Hepatic stellate cell (primary cell): ENCODE measurements at regions not wholly inside any gene's neighbourhood (a gene's known extent, or its start where the extent isn't known, plus 50 kb on each side); places are given as distances from the start of the nearest gene placed in this dataset.
"Not testable (repeated sequence)": the region's sequence is repeated elsewhere in the genome, so short reads cannot be mapped to it uniquely, and the experiment has no call there.

Experiments
- DNase-seq: peaks from one replicate; pipeline ENCODE4 v3.0.0; 2011; ENCODE audit warnings: low spot score

DNA sequence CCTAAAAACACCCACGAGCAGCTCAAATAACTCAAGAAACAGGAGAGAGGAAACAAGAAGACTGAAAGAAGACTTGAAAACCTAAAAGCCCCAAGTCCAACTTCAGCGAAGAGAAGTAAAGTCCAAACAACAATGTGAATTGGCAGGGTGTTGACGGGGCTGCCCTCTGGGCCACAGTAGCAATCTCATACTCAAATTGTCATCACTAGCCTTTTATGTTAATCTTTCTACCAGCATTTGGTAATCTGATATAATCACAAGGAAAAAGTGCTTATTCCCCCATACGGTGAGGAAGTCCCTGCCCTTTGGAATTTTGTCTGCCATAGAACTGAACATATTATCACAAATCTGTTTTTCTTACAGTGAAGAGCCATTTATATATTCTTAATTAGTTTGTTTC is 51.5 kb upstream of the IFNE start:
- DNase-seq: no peak

DNA sequence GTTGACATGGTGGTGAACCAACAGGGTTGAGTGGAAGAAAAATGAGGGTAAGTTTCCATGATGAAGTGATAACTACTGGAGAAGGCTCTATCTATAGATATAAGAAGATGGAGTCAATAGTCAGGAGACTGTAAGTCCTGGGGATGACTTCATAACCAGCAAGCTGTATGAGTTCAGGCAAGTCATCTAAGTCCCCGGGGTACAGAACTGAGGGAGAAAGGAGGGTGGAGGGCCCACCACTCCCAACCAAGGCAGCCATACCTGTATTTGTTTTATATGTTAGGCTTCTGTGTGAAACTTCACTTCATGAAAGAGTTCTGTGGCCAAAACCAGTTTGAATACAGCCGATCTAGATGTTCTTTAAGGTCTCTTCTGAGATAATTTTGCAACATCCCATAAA is 53.3 kb upstream of the IFNE start:
- no peak for DNase-seq

DNA sequence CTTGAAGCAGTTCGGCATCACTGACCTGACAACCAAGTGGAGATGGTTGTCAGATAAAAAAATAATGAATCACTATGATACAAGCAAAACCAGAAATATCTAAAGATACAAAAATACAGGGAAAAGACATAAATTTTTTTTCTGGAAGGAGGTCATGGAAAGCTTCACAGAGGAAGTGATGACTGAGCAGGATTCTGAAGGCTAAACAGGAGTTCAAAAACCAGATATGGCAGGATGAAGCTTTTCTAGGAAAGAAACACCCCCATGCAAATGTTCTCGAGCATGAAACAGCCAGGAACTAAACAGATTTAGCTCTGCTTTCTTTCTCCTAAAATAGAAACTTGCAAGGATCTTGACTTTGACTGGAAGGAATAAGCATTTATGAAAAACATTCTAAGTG is 60.7 kb upstream of the IFNE start:
- DNase-seq: no peak

DNA sequence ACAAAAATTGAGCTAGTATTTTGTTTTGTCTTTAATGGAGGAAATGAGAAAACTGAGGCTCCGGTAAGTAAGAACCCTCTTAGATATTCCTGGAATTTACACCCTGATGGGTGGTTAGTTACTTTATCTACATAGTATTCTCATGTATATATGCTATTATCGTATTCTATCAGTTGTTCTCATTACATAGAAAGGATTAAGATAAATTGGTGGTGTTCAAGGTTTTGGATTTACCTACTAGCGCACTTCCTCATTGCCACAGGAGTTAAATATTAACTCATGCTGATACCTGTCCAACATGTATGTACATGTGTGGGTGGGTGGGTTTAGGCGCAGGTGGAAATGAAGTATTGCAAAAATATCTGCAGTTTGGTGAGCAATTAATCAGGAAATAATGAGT is 61.1 kb upstream of the IFNE start:
- DNase-seq: no peak

DNA sequence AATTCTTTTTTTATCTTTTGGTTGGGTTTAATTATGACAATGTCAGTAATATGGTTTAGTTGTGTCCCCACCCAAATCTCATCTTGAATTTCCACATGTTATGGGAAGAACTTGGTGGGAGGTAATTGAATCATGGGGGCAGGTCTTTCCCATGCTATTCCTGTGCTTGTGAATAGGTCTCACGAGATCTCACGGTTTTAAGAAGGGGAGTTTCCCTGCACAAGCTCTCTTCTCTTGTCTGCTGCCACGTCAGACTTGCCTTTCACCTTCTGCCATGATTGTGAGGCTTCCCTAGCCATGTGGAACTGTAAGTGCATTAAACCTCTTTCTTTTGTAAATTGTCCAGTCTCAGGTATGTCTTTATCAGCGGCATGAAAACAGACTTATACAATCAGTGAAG is 61.7 kb upstream of the IFNE start:
- DNase-seq: not testable (repeated sequence)

DNA sequence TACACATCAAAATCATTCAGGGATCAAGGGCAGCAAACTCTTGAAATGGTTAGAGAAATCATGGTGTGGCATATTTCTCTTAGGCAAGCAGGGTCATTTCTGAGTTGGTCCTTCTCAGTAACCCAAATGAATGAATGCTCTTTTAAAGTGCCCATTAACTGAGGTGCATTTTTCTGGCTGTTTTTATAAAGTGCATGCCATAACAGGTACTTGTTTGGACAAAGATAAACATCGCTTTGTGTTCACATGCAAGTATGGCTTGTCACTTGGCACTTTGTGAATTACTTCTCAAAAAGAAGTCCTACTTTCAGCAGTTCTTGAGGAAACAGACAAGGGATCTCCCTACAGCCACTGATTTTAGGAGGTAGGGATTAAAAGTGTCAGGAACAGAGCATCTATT is 64.8 kb upstream of the IFNE start:
- DNase-seq: no peak

DNA sequence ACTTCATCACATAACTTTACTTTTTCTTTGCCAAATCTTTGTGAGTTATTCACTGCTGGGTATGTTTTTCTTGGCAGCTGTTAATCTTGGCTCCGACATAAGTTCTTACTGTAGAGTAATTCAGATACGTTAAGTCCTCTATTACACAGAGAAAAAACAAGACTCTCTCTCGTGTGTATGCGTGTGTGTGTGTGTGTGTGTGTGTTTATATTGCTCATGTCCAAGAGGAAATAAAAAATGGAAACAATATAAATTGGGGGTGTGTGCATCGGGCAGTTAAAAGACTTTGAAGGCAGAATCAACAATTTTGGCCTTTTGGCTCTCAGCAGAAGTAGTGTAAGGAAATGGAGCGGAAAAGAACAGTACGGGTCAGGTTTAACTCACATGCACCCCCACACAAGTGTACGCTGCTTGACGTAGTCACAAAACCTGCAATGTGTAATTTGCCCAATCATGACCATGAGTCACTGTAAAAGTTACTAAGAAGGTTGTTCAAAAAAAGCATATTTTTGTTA is 67.2 kb upstream of the IFNE start:
- DNase-seq: peak; percentile 22

DNA sequence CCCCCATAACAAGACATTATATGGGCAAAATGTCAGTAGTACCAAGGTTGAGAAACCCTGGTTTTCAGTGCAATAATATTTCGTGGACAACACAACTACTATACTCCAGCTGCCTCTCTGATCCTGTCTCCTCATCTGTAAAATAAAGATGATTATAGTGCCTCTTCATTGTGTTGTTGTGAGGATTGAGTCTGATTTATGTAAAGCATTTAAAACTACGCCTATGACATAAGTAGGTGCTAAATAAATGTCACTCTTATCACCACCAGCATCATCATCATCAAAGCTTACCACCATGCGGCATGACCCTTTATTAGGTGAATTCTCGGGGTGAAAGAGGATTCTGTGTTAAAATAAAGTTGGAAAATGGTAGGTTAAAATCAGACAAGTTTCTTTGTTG is 67.8 kb upstream of the IFNE start:
- DNase-seq: no peak

DNA sequence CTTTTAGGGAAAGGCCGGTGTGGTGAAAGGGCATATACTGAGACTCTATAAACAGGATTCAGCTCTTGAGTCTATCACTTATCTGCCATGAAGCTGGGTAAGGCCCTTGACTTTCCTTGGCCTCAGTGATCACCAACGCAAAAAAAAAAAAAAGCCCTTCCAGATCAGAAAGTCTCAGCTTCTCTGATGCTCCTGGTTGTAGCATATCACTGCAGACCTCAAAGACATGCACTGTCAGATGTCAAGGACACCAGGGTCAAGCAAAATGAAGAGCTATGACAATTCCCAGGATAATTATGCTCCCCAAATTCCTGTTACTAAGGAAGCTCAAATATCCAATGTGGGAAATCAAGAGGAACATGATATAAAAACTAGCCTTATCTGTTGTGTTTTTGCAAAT is 68.3 kb upstream of the IFNE start:
- DNase-seq: no peak

DNA sequence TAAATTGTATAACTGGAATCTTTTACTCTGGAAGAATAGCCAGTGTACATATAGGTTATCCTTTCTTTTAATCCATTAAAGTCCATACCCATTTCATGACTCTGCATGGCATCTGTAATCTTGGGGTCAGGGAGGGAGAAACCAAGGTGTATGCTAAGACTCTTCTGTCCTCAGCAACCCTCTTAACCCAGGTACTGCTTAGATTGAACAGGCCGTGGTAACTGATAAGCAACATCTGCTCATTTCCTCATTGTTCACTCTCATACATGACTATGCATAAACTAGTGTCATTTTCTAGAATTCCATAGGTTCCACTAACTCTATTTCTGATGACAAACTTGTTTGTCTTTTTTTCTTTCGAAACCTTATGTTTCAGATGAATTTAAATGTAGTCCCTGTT is 69.3 kb upstream of the IFNE start:
- DNase-seq: no peak

DNA sequence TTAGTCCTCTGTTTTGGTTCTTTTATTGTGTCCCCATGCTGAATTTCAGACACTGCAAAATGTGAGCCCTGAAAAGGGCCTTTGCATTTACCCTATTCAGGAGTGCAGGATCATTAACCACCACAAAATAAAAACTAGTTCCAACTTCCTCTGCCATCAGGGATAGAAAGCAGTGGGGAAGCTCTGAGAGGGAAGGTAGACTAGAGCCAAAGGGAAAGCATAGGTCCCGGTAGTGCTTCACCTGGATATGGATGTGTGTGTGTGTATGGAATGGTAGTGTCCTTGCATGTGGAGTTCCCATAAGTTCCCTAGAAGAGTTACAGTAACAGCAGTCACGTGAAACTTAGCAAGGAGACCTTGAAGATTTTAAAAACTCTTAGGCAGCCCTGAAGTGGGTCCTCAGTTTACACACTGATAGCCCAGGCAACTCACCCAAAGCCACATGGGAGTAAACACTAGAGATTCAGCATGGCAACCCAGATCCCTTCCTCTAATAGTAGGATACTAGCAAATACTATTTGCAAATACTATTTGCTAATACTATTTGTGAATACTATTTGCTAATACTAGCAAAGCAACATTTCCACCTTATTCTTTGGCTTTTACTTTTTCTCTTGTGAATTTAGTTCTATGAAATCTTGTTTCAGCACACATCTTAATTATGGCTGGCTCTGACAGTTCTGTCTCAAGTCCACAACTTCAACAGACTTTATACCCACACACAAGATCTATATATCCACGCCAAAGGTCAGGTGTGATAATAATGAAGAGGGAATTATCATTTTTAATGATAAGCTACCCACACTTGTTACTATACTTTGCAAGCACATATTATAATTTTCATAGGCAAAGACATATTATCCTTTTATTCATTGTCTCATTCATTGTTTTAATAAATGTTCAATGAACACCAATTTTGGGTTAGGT is 70.4 kb upstream of the IFNE start:
- DNase-seq: no peak

DNA sequence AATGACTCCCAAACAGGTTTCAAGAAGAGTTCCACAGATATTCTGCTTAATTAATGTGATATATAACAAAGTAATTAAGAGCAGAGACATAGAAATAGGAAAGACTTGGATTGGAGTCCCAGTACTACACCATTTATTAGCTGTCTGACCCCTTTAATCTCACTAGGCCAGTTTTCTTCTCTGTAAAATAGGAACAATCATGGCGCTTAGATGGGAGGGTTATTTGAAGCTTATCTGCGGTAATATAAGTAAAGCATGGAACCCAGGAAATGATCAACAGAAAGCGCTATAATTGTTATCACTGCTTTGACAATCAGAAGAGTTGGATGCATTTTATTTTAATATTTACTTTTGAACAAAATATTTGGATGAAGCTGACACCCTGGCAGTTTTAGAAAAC is 71.3 kb upstream of the IFNE start:
- DNase-seq: no peak

DNA sequence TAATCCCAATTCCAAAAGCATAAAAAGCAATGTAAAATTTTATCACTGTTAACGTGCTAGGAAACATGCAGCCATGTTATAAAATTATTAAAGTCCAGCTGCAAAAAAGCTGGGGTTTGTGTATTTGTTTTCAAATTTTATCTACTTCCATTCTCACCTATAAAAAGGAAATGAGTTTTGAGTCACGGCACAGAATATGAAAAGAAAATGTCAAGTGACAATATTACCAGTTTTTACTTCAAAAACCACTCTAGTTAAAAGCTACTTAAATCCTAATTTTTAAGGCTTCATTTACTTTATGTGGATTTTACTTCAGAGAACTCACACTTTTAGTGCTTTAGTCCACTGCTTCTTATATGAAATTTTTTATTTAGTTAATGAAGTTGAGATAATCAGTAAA is 72.7 kb upstream of the IFNE start:
- DNase-seq: no peak

DNA sequence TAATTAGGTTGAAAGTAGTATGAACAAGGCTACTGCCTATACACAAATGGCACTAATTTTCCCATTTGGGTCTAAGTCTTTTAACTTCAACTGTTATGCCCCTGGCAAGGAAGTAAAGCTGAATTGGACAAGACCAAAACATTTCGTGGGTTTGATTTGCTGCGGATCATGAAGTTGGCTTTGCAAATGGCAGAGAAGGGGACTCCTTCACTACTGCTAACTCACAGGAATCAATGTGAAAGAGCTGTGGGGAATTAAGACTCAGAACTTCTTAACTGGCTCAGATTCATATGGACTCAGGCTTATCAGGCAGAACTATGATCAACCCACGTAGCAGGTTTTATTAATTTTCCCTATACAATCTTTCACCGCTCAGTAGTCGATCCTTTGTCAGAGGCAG is 73.8 kb upstream of the IFNE start:
- no peak for DNase-seq

DNA sequence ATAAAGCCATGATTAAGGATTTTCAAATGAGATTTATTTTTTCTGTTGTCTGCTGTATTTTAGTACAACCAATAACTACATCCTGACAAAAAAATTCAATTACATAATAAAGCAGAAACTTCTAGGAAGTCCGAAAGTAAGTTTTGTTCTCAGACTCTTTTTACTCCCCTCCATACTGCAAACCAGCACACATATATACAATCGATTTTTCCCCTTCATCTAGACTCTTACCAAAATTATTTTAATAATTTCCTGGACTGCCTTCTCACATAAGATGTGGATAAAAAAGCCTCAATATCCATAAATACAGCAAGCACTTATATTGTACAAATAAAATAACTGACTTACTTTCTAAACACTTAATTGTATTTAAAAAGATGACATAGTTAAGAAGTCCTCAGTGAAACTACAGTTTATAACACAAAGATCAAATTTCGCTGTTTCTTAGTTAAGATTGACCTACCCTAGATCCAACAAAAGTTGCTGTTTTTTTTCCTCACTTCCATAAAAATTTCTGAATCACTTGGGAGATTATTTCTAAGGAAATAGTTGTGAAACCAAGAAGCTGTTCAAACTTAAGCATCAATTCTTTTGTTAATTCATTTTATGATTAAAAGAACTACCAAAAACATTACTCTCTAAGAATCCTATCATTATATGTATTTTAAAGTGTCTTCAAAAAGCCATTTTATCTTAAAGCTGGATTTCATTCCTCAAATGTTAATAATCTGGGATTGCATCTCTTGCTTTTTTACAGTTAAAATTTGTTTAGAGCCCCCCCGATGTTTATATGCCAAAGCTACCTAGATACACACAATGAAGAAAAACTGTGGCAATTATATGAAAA is 74.7 kb upstream of the IFNE start:
- DNase-seq: no peak

DNA sequence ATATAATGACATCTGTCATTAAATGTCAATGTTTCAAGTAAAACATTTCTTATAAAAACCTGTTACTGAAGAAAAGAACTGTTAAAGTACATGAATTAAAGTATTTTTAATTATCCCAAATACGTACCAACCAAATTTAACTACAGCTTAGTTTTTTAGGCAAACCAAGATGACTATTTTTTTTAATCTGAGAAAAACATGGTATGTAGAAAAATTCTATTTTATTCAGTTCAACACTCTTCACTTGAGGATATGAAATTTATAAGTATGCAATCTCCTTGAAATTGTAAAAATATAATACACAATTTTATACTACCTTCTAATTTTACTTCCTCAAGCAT is 75.3 kb upstream of the IFNE start:
- DNase-seq: no peak

DNA sequence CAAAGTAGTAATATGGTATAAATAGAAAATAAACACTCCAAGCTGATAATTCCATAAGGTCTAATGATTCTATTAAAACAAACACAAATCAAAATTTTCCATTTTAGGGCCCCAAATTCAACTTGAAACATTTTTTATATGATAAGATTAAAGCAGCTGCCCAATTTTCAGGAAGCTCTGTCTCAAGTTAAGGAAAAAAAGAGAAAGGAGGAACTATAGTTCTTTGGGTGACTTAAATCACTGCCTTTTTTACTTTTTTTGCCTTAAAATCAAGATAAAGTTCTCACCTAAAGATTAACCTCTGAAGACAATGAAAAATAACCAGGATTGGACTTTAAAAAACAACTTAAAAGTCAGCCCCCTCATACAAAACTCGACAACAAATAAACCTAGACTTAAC is 76.0 kb upstream of the IFNE start:
- DNase-seq: no peak

DNA sequence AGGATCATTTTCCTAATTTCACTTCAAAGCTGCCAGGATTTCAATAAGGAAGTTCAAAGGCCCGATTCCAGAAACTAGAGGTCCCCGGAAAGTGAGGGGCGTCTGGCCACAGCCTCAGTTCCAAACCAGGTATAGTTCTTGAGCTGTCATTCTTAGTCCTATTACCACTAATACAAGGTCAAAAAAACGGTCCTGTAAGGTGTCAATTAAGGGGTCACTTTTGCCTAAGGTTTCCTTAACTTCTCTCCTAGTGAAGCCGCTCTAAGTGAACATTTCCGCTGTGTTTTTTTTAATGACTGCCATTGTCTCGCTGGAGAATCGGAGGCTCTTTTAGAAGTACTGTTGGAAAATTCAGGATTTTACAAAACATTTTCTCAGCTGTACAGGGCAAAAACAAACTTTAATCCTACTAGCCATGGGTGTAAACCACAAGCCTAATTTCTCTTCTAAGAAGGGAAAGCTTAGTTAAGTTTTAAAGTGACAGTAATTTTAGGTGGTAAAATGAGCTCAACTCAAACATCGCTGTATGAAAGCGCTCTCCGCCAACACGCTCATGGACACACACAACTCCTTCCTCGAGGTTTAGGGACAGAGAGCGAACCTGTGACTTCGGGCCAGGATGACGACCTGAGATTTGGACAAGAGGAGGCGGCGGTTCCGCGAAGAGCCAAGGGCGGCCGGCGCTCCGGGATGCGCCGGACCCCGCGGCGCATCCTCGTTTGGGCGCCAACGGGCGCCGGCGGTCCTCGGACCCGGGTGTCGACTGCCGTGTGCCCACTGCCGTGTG is 76.7 kb upstream of the IFNE start:
- DNase-seq: no peak

DNA sequence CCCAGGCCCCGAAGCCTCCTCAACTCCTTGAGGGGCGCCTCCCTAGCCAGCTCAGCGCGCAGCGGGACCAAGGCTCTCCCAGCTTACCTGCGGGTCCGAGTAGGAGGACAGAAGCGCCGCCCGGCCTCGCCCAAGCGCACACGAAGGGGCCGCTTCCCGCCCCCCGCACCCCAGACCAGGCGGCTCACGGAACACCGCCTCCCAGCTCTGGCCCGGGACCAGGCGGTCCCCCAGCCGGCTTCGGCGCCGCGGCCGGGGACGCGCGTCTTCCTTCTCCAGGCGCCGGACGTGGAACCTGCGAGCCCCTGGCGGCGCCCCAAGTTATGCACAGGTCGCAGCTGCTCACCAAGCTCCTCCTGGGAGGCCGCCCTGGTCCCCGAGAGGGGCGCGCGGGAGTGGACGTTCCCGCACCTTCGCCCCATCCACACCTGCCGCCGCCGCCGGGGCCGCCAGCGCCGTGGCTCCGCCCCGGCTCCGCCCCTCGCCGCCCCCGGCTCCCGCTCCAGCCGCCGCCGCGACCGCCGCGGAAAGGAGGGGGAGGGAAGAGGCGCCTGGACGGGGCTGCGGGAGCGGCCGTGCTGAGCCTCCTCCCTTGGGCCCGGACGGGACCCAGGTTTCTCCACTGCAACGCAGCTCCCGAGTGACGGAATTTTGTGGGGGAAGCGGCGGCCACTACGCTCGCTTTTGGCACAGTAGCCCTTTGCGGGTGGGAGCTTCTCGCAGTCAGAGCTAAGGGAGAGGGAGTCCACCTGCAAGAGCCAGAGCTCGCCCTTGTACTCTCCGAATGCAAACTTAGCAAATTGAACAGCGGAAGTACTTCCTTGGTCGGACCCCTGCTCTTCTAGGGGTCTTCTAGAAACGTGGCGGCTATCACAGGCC is 77.5 kb upstream of the IFNE start:
- DNase-seq: peak; percentile 67

DNA sequence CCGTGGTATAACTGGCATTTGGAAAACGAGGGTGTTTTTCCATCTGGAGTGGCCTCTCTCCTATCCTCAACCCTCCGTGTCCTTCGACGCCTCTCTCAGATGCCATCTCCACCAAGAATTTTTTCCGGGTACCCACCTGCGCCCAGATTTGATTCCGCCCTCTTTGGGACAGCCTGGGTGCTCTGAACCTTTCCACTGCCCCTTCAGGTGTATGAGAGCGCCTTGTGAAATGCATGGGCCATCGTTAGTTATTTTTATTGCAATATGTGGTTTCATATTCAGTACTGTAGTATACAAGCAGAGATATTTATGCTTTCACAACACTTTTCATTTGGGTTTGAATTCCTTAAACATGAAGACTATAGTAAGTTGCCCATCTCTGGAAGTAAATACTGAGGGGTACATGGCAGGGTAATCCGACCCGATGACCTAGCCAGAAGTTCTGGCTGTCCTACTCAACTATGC is 78.2 kb upstream of the IFNE start:
- DNase-seq: no peak

DNA sequence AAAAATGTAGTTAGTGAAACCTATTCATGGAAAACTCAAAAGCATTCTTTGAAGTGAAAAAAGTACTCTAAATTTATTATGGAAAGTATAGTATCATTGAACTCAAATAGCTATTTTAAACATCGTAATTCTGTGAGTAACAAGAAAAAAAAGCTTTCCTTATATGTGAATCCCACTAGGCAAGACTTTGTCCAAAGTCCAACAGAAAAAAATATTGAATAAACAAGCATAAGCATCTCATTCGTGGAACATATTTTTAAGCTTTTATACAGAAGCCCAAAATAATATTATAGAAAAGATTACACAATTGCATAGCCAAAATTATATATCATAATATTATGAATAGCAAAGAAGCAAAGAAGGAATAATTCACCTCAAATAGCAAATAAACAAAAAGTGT is 79.4 kb upstream of the IFNE start:
- DNase-seq: no peak
